Fibroblast of gingiva (primary cell): ENCODE measurements at regions not wholly inside any gene's neighbourhood (a gene's known extent, or its start where the extent isn't known, plus 50 kb on each side); places are given as distances from the start of the nearest gene placed in this dataset.
A peak's percentile ranks its signal among the peaks of the same experiment; 100 is the strongest.
"Not testable (repeated sequence)": the region's sequence is repeated elsewhere in the genome, so short reads cannot be mapped to it uniquely, and the experiment has no call there.

Experiments
- DNase-seq: peaks from one replicate; pipeline ENCODE4 v3.0.0-alpha.2; 2011; ENCODE audit warnings: low read depth

DNA sequence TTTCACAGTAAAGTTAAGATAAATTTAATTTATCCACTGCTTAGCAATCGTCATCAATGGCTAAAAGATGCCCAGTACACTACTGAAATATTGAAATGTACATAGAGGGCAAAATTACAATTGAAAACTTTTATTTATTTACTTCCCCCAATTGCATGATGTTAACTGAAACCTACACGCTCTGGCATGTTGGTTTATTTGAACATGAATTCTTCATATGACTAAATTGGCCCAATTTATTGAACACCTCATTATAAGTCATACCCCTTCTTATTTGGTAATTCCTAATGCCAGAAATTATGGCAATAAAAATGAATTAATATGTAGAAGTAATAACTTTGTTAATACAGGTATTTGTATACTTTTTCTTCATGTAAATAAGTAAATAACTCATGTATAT, 183.0 kb upstream of the ZC3H15 start:
- DNase-seq = no peak

DNA sequence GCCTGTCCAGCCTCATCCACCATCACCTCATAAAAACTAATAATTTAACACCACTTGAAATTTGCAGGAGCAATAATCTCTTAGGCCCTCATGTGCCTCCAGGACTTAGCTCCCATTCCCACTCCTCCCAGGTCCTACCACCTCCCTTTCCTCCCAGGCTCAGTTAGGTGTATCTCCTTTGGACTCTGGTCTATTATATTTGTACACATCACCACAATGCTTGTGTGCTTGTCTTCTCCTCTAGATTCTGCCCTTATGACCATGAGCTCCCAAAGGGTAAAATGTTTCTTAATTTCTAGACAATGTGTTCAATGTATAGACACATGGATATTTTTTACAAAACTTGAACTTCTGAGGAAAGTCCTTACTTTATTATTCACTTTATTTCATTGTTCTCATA, 182.0 kb upstream of the ZC3H15 start:
- no peak for DNase-seq

DNA sequence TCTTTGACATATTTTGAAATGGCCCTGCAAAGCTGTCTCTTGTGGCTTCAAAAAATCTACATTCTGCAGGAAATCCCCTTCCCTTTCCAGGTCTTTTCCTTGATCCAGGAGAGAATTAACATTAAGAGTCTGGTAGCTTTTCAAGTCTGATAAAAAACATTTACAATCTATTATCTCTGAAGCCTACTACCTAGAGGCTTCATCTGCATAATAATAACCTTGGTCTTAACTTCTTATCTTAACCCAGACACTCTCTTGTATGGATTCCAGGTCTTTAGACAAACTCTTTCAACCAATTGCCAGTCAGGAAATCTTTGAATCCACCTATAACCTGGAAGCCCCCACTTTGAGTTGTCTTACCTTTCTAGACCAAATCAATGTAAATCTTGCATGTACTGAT, 179.3 kb upstream of the ZC3H15 start:
- DNase-seq = no peak

DNA sequence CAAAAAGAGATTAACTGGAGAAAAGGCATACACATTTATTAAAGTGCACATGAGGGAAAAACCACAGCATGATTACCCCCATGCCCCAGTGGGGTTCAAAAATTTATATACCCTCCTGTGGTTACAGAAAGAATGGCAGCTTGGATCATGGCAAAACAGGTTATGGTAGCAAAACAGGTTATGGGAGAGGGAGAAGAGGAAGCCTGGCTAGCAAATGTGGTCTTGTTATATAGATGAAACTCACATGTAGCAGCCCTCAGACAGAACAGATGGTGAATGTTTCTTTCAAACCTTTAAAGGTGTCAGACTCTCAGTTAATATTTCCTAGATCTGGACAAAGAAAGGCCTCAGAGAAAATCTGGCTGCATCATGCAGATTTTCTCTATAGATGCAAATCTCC, 178.2 kb upstream of the ZC3H15 start:
- no peak for DNase-seq

DNA sequence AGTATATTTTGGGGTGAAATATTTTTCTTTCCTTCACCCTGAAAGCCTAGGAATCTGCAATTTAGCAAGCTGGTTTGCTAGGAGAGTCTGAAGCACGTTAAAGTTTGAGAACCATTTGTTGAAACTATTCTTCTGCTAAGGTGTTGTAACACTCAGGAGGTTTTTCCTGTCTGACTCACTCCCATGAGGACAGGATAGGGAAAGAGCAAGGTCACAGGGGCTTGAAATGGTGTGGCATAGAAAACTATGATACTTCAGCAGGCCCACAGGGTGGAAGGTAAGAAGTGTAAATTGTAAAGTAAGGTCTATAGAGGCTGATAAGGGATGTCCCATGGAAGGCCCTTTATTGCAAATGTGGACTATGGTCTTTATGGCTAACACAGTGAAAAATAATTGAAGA, 177.7 kb upstream of the ZC3H15 start:
- no peak for DNase-seq

DNA sequence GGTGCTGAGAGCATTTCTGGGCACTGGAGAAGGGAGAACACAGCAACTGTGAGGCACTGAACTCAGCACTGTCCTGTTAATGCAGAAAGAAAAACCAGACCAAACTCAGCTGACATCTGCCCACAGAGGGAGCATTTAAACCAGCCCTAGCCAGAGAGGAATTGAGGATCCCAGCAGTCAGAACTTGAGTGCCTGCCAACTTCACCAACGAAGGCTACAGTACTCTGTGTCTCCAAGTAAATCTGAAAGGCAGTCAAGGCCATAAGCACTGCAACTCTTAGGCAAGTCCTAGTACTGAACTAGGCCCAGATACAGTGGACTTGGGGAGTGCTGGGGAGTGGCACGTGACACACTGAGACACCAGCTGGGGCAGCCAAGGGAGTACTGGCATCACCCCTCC, 176.2 kb upstream of the ZC3H15 start:
- DNase-seq = peak; percentile 53

DNA sequence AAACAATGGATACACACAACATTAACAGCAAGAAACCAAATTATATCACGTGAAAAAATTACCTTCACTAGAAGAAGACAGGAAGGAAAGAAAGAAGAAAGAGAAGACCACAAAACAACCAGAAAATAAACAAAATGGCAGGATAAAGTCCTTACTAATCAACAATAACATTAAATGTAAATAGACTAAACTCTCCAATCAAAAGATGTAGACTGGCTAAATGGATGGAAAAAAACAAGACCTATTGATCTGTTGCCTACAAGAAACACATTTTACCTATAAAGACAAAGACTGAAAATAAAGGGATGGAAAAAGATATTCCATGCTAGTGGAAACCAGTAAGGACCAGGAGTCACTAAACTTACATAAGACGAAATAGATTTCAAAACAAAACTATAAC, 167.0 kb upstream of the ZC3H15 start:
- DNase-seq = no peak

DNA sequence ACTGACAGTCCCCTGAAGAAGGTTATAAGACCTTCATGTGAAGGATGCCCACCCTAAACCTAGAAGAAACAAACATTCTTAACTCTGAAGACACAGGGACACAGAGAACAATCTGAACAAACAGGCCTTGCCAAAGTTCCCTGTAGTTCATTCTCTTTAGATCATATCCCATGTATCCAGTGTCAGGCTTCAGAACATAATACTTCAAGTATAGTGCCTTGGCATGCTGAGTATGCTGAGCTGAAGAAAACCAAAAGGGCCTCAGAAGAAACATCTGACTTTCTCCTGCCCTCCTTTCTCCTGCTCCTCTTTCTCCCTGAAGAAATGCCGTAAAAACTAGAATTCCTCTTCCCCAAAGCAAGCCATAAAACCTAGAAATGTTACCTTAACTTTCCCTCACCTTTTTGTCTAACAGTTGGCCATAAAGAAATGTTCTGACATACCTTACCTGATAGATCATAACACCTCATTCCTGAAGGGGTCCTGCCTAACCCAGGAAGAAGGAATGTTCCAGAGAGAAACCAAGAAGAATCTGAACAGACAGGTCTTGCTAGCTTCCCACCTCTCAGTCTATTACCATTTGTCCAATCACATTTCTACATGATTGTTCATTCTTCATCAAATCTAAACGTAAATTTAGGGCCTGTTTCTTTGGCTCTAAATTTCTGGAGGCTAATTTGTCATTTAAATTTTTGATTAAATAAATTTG, 160.1 kb upstream of the ZC3H15 start:
- no peak for DNase-seq

DNA sequence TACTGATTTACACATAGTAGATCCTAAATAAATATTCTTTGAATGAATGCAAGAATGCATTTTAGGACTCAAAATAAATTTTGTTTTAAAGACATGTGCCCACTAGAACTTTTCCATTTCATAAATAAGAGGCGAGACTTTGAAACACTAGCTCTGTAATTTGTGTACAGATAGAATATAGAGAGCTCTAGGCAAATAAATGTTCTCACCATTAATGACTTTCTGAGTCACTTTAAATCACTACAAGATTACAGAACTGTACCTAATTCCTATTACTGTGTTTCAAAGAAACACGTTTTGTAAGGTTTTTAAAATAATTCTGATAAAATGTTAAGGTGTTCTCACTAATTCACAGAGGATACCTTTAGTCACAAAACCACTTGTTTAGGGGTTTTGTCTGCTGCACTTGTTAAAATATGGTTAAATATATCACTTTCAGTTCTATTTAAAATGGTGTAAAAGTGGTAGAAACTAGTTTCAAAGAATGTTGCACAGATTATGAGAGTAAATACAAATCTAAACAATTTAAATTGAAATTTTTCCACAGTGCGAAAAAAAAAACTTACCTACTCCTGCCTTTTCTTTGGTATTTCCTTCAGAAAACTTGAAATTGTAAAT, 158.7 kb upstream of the ZC3H15 start:
- no peak for DNase-seq

DNA sequence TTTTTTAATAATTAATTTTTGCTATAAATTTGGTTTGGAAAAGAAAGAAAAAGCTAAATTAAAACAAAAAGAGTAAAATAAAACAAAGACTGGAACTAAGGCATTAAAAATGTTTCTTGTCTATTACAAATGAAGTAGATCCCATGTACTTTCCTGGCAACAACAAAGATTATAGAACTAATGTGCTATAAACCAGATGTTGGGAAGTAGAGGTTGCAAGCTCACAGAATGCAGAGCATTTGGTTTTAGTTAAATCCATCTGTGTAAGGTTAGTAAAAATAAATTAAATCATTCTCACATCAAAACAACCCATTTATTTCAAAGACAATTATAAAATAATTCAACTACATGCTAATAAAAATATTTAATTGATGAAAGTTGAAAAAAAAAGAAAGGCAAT, 157.2 kb upstream of the ZC3H15 start:
- peak; percentile 64 for DNase-seq

DNA sequence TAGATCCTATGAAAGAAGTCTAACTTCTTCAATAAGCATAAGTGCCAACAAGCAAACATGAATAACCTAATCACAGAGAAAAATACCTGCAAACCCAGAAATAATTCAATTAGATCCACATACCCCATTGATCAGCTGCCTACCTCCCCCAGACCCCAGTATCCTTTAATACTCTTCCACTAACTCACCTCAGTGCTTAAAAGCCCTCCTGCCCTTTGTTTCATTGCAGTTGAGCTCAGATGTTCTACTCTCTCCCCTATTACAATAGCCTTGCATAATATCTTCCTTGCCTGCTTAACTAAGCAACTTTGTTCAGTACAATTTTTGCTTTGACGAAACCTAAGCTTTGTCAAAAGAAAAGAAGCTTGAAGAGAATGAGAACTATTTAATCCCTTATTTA, 156.0 kb upstream of the ZC3H15 start:
- no peak for DNase-seq

DNA sequence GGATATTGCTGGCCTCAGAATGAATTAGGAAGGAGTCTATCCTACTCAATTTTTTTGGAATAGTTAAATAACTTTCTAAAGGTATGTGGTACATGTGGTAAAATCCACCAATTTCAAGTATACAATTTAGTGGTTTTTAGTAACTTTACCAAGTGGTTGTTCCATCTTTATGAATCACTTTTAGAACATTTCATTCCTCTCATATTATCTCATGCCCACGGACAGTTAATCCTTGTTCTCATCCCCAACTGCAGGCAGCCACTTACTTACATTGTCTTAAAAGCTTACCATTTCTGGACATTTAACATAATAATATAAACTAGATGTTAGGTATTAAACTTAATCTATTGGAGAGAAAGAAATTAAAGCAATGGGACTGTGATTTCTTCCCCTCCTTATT, 146.3 kb upstream of the ZC3H15 start:
- DNase-seq = no peak

DNA sequence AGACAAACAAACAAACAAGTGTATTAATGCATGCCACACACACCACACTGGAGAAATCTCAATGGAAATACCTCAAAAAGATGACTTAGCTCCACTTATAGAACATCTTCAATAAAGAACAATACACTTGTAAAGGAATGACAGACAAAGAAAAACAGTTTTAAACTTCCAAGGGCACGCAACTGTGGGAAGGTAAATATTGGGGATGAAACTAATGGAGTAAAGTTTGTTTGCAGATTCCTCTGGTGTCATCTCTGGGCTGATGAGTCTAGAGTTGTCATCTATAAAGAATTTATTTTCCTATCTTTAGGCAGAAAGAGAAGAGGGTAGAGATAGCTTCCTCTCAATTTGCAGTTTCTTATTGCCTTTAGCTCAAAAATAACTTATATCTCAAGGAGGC, 144.0 kb upstream of the ZC3H15 start:
- no peak for DNase-seq

DNA sequence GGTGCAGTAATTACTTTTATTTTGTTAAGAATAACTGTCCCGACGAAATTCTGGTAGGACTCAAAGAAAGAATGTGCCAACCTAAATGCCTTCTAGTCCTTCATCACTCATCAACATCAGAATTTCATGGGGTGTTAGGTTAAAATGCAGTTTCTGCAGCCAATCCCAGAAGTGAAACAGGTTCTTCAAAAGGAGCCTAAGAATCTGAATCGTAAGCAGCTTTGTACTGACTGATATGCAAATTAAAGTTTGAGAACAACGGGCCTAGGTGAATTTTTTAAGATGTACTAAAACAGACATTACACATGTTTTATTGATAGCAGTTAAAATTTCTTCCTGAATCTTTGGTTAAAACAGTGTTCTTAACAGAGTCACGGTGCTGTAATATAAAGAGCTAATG, 140.3 kb upstream of the ZC3H15 start:
- no peak for DNase-seq

DNA sequence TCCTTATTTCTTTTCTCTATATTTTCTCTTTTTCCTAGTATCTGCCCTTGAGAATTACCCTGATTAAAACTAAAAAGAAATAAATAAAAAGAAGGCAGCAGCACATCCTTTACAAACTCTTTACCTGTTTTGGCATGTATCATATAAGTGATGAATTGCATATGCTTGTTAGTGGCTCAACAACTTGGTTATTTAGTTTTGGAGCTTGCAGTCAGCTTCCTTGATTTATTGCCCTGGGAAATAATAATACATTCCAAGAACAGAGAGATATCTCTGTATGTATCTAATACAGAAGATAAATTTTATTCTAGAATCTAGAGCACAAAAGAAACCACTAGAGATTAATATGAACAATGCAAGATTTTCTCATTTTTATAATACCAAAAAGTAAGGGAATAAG, 139.8 kb upstream of the ZC3H15 start:
- DNase-seq = no peak

DNA sequence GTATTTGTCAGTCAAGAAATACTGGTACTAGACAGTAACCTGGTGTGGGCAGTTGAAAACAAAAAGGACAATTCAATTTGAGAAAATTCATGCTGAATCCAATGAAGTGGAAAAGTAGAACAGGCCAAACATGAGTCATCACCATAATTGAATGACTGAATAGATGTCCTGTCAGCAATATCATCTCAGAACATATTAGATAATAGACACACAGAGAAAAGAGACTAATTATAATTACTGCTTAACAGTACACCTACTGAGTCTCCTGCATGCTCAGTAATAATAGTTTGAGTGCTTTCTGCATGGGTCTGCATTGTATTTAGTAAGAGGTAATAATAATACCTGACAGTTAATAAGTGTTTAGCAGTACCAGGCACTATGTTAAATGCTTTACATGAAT, 138.6 kb upstream of the ZC3H15 start:
- no peak for DNase-seq

DNA sequence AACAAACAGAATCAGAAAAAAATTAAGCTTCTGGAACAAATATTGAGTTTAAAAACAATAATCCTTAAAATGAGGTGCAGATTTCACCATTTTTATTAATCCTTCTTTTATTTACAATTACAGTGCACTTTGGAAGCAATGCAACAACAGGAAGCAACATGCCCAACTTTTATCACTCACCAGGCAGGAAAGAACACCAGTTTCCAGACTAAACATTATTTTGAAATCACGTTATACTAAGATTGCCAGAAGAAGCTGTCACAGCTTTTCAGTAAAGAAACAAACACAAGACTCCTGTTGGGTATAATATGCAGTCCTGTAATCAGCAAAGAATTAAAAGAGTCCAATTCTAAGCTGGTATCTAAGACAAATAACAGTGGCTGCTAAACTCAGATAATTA, 137.9 kb upstream of the ZC3H15 start:
- DNase-seq = no peak

DNA sequence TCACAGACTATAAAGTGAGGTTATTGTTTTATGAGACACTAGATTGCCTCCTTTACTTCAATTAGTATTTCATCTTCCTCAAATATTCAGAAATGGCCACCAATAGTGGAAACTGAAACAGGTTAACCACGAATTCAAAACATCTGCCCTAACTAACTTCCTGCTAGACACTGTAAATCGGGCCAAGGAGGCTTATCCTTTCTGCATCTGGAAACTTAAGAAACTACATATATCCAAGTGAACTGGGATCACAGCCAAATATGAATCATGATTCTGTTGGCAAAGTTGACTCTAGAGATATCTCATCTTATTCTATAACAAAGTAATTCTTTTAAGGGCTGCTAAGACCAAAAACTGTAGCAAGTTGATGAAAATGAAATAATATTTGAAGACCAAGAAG, 136.6 kb upstream of the ZC3H15 start:
- DNase-seq = peak; percentile 85

DNA sequence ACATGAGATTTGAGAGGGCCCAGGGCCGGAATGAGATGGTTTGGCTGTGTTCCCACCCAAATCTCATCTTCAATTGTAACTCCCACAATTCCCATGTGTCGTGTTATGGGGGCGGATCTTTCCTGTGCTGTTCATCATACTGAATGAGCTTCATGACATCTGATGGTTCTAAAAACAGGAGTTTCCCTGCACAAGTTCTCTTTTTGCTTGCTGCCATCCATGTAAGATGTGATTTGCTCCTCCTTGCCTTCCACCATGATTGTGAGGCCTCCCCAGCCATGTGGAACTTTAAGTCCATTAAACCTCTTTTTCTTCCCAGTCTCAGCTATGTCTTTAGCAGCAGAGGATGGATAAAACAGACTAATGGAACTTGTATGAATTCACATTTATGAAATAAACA, 131.9 kb upstream of the ZC3H15 start:
- not testable (repeated sequence) for DNase-seq

DNA sequence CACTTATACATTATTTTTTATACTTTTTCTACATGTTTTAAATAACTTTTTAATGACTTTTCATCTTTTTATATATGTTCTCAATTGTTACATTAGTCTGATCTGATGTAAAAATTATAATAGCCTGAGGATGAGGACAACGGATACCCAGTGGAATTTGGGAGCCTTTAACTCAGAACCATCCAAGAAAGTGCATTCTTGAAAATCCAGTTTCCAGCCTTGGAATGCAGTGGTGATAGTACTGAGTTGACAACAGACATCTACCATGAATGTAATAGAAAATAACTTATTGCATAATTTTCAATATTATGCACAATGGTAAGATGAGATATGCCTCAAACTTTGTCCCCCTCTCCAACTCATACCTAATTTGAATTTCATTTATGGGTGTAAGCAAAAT, 120.7 kb upstream of the ZC3H15 start:
- DNase-seq = no peak

DNA sequence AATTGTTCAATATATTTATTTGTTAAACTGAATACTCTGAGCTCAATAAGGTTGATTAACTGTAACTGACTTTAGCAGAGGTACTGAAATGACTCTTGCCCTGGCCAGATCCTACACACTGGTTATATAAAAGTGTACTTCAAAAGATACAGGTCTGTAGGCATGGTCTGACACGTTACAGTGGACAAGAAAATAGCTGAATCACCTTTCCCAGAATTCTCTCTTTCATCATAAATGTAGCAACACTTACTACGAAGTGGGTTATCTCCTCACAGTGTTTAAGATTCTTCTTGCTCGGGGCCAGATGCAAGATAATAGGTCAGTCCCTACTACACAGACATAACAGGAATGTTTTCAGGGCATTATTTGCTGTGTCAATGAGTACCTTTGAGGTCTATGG, 107.0 kb upstream of the ZC3H15 start:
- DNase-seq = no peak

DNA sequence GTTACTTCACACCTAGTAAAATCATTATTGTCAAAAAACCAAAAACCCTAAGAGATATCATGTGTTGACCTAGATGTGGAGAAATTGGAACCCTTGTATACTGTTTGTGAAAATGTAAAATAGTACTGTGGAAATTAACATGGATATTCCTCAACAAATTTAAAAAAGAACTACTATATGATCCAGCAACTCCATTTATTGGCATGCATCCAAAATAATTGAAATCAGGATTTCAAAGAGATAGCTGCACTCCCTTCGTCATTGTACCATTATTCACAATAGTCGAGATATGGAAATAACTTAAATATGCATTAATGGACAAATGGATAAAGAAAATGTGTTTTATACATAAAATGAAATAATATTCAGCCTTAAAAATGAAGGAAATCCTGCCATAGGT, 105.3 kb upstream of the ZC3H15 start:
- no peak for DNase-seq

DNA sequence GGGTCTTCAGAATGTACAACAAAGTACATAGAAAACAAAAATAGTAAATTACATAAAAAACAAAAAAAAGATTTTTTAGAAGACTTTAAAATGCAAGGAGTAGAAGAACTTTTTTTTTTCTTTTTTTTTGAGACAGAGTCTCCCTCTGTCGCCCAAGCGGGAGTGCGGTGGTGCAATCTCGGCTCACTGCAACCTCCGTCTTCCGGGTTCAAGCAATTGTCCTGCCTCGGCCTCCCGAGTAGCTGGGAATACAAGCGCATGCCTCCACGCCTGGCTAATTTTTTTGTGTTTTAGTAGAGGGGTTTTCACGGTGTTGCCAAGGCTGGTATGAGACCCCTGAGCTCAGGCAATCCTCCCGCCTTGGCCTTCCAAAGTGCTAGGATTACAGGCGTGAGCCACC, 104.5 kb upstream of the ZC3H15 start:
- DNase-seq = no peak

DNA sequence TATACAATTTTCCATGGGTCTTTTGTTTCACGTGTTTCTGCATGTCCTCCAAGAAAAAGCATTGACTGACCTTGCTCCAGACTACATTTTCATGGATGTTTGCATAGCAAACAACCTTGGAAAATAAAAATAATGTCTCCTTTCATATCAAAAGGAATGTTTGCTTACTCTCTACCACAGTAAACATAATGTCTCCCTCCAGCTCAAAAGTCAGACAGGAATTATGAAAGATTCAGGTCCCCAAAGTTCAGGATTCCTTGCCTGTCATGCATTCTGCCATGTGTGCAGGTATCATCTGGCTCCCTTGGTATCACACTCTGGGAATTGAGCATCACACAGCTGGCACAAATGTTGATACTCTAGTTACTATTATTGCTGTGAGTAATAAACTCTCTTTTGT, 103.1 kb upstream of the ZC3H15 start:
- no peak for DNase-seq
